DND-41 (cell line): ENCODE measurements at regions not wholly inside any gene's neighbourhood (a gene's known extent, or its start where the extent isn't known, plus 50 kb on each side); places are given as distances from the start of the nearest gene placed in this dataset.

ENCODE experiments used
- CTCF ChIP-seq: IDR thresholded peaks from 2 replicates; pipeline ENCODE4 v1.5.1; 2012; ENCODE audit warnings: borderline replicate concordance, low read length, moderate library complexity, mild to moderate bottlenecking; ENCODE audit not compliant: poor library complexity, severe bottlenecking; ENCODE audit errors: extremely low read depth
- EZH2 ChIP-seq: IDR thresholded peaks from 3 replicates; pipeline ENCODE4 v1.6.1; 2012; ENCODE audit warnings: borderline replicate concordance, low read depth, mild to moderate bottlenecking, moderate library complexity, low read length, inconsistent platforms; ENCODE audit not compliant: severe bottlenecking

GRCh38 chr14:98822917-98823316 is 449.1 kb downstream of the BCL11B start:
- TF ChIP-seq CTCF (no peak), EZH2 (no peak)
